Kasumi-1 (cell line): ENCODE measurements at regions not wholly inside any gene's neighbourhood (a gene's known extent, or its start where the extent isn't known, plus 50 kb on each side); places are given as distances from the start of the nearest gene placed in this dataset.

Experiments
- DNase-seq, 2 experiments: peaks; one replicate each; lab custom pipeline; 2025; lab: John Stamatoyannopoulos, UW

GRCh38 chr10:71045936-71046335 lies 157.6 kb upstream of the PCBD1 start:
- peak in 1 of 2 experiments; percentile 44 for DNase-seq

GRCh38 chr10:71046747-71047146 lies 158.4 kb upstream of the PCBD1 start:
- DNase-seq = no peak

GRCh38 chr10:71048971-71049615 lies 160.7 kb upstream of the PCBD1 start:
- no peak for DNase-seq

- DNase-seq = no peak
Measured at GRCh38 chr10:71049994-71050393, 161.6 kb upstream of the PCBD1 start.

- DNase-seq = no peak
Measured at GRCh38 chr10:71052076-71052660, 160.2 kb upstream of the UNC5B start.

GRCh38 chr10:71052708-71053107 lies 159.7 kb upstream of the UNC5B start:
- DNase-seq = no peak

- DNase-seq = no peak
Measured at GRCh38 chr10:71053169-71053895, 159.0 kb upstream of the UNC5B start.

- no peak for DNase-seq
Measured at GRCh38 chr10:71058308-71058707, 154.1 kb upstream of the UNC5B start.

GRCh38 chr10:71059054-71059818 lies 153.1 kb upstream of the UNC5B start:
- no peak for DNase-seq

- no peak for DNase-seq
Measured at GRCh38 chr10:71059943-71060342, 152.4 kb upstream of the UNC5B start.

GRCh38 chr10:71060476-71061426 lies 151.6 kb upstream of the UNC5B start:
- DNase-seq = no peak

GRCh38 chr10:71061472-71061871 lies 150.9 kb upstream of the UNC5B start:
- no peak for DNase-seq

GRCh38 chr10:71062156-71062555 lies 150.2 kb upstream of the UNC5B start:
- no peak for DNase-seq

- no peak for DNase-seq
Measured at GRCh38 chr10:71063401-71063800, 149.0 kb upstream of the UNC5B start.

- DNase-seq = no peak
Measured at GRCh38 chr10:71064413-71065118, 147.8 kb upstream of the UNC5B start.

- no peak for DNase-seq
Measured at GRCh38 chr10:71065659-71066058, 146.7 kb upstream of the UNC5B start.

- no peak for DNase-seq
Measured at GRCh38 chr10:71066600-71066999, 145.8 kb upstream of the UNC5B start.

GRCh38 chr10:71067098-71067740 lies 145.2 kb upstream of the UNC5B start:
- DNase-seq = peak; percentile 10 to 37

- no peak for DNase-seq
Measured at GRCh38 chr10:71068861-71069271, 143.5 kb upstream of the UNC5B start.
